HG03025 (cell line): ENCODE measurements at regions not wholly inside any gene's neighbourhood (a gene's known extent, or its start where the extent isn't known, plus 50 kb on each side); places are given as distances from the start of the nearest gene placed in this dataset.
"Not testable (repeated sequence)": the region's sequence is repeated elsewhere in the genome, so short reads cannot be mapped to it uniquely, and the experiment has no call there.

Experiments used
- ATAC-seq: cut with Tn5 transposase; IDR thresholded peaks from one replicate; pipeline ENCODE4 v1.9.1; 2021; ENCODE audit warnings: mild to moderate bottlenecking, moderate library complexity; ENCODE audit not compliant: unreplicated experiment, low FRiP score

- ATAC-seq = no peak
Observed at GRCh38 chr5:124626053-124626452, 120.4 kb downstream of the ZNF608 start.

- no peak for ATAC-seq
Observed at GRCh38 chr5:124623265-124623664, 123.2 kb downstream of the ZNF608 start.

GRCh38 chr5:124622851-124623250 is 123.6 kb downstream of the ZNF608 start:
- ATAC-seq = no peak

GRCh38 chr5:124621279-124621678 is 125.2 kb downstream of the ZNF608 start:
- no peak for ATAC-seq

- no peak for ATAC-seq
Observed at GRCh38 chr5:124620743-124621142, 125.7 kb downstream of the ZNF608 start.

GRCh38 chr5:124619121-124619520 is 127.3 kb downstream of the ZNF608 start:
- no peak for ATAC-seq

GRCh38 chr5:124617787-124618186 is 128.7 kb downstream of the ZNF608 start:
- ATAC-seq = no peak

- ATAC-seq = no peak
Observed at GRCh38 chr5:124614836-124615385, 131.5 kb downstream of the ZNF608 start.

GRCh38 chr5:124614105-124614504 is 132.3 kb downstream of the ZNF608 start:
- ATAC-seq = no peak

GRCh38 chr5:124613273-124613953 is 133.0 kb downstream of the ZNF608 start:
- no peak for ATAC-seq

- no peak for ATAC-seq
Observed at GRCh38 chr5:124612023-124612422, 134.4 kb downstream of the ZNF608 start.

- ATAC-seq = not testable (repeated sequence)
Observed at GRCh38 chr5:124611262-124611661, 135.2 kb downstream of the ZNF608 start.

GRCh38 chr5:124609685-124610084 is 136.8 kb downstream of the ZNF608 start:
- not testable (repeated sequence) for ATAC-seq

- ATAC-seq = no peak
Observed at GRCh38 chr5:124606543-124606942, 139.9 kb downstream of the ZNF608 start.

GRCh38 chr5:124606093-124606492 is 140.3 kb downstream of the ZNF608 start:
- ATAC-seq = no peak

GRCh38 chr5:124605541-124605940 is 140.9 kb downstream of the ZNF608 start:
- ATAC-seq = no peak

- ATAC-seq = no peak
Observed at GRCh38 chr5:124604419-124604818, 142.0 kb downstream of the ZNF608 start.

- ATAC-seq = no peak
Observed at GRCh38 chr5:124602925-124603650, 143.4 kb downstream of the ZNF608 start.

- no peak for ATAC-seq
Observed at GRCh38 chr5:124599028-124599973, 147.1 kb downstream of the ZNF608 start.

GRCh38 chr5:124596595-124597421 is 149.6 kb downstream of the ZNF608 start:
- no peak for ATAC-seq
